GM11168 (cell line): ENCODE measurements at regions not wholly inside any gene's neighbourhood (a gene's known extent, or its start where the extent isn't known, plus 50 kb on each side); places are given as distances from the start of the nearest gene placed in this dataset.

Source experiments
- in situ Hi-C: fragments of 300-500 bp; cut with MboI; formaldehyde crosslinking; loops from one replicate; pipeline ENCODE4 v1.12.0; 2022; ENCODE audit warnings: low sequenced_read_pairs; ENCODE audit not compliant: unreplicated experiment

- in situ Hi-C loops: no loop called here
These were observed 71.9 kb upstream of the C15orf39 start for GRCh38 chr15:75129788-75130187.

GRCh38 chr15:75131269-75131643 is 70.4 kb upstream of the C15orf39 start:
- in situ Hi-C loops: no loop called here

GRCh38 chr15:75134748-75135147 is 66.9 kb upstream of the C15orf39 start:
- in situ Hi-C loops: no loop called here

DNA sequence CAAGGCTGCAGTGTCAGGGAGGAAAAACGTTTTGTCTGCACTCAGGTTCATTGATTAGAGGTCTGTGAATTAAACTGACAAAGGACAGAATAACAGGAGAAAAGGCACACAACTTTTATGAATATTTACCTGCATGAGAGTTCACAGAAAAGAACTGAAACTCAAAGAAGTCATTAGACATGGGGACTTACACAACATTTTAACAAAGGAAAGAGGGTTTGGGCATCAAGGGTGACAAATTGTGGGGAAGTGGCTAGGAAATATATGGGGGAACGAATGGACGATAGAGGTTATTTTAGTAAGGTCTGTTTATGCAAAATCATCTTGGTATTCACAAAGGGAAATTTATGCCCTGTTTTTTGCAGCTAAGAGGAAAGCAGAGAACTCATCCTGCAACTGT is 65.6 kb upstream of the C15orf39 start:
- in situ Hi-C loops: no loop called here

GRCh38 chr15:75136758-75137157 is 64.9 kb upstream of the C15orf39 start:
- in situ Hi-C loops: no loop called here

DNA sequence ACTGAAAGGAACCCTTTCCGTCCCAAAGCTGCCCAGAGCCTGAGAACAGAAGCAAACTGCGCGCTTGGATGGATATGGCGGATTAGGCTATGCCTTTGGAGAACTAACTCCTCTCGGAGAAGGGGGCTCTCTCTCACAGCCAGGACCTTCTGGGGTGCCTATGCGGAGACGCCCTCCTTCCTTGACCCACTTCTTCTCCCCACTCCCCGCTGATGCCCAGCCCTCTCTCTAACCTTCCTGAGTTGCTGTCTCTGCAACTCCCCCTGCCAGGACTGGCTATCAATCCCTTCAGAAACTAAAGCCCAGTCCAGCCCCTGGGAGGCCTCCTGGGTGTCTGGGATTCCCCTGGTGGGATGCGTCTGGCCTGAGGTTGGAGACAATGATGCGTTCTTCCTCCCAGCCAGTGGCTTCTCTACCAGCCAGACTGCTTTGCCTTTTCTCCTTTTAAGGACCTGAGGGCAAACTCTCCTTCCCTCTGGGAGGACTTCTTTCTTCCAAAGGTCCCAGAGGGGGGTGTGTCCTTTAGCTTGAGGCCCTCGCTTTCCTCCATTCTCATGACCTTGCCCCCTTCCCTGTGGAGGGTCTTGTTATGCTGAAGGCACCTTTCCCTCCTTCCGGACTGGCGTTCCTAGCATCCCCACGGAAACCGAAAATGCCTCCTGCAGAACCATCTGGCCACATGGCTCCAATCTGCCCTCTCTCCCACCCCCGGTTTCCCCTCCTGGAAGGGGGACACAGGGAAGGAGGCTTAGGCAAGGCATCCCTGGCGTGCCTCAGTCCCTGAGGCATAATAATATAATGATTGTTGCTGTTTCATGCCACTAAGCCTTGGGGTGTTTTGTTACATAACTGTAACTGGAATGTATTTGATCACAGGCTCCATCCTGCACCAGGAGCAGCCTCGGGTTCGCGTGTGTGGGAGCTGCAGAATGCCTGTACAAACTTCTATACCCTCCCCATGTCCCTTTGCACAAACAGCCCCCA is 63.4 kb upstream of the C15orf39 start:
- in situ Hi-C loops: no loop called here

DNA sequence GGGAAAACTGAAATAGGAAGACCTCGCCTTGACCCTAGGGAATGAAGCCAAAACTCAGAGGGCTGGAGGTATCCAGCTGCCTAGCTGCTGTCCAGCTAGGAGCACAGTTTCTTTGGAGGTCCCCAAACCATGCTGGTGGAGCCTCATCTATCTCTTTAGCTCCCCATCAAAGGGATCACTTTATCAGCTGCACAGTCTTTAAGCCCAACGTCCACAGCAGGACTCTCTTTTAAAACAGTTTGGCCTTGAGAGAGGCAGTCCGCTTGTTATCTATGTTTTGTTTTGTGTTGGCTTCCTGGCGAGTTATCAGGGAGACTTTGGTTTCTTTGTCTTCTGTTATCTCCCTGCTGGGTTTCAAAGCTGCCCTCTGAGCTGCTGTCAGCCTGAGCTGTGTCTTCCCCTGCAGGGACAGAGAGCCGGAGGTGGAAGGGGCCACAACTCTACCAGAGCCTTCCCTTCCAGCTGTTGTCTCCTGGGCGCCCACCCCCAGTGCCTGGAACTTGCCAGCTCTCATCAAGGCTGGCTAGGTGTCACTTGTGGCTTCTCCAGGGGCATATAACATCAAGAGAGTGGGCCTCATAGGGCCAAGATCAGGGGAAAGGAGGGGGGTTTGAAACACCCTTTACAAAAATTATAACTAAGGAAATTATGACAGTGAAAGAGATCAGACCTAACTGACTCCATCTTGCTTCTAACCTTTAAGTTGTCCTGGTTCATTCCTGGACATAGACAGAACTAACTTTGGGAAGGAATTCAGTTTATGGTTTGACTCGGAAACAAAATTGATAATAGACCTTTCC is 61.4 kb upstream of the C15orf39 start:
- in situ Hi-C loops: no loop called here

- in situ Hi-C loops: no loop called here
These were observed 59.2 kb upstream of the C15orf39 start for GRCh38 chr15:75142499-75142898.

GRCh38 chr15:75143738-75144334 is 57.8 kb upstream of the C15orf39 start:
- in situ Hi-C loops: no loop called here

GRCh38 chr15:75145027-75145841 is 56.4 kb upstream of the C15orf39 start:
- in situ Hi-C loops: no loop called here

DNA sequence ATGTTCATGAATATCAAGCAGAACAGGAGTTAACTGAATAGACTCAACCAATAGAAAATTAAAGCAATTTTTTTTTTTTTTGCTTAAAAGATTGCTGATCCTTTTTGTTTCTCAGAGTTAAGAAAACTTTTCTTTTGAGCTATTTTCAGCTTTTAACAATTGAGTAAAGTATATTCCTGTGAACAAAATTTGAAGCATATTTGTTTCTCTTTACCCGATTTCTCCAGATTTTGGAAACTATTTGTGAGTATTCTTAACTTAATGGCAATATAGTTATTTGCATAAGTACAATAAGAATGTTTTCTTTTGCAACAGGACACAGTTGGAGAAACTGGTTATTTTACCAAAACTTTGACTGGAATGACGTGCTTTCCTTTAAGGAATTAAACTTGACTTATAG is 53.4 kb upstream of the C15orf39 start:
- in situ Hi-C loops: no loop called here

- in situ Hi-C loops: no loop called here
These were observed 51.6 kb upstream of the C15orf39 start for GRCh38 chr15:75149867-75150709.

GRCh38 chr15:75151214-75152128 is 50.2 kb upstream of the C15orf39 start:
- in situ Hi-C loops: no loop called here
